ENCODE measurements at regions not wholly inside any gene's neighbourhood (a gene's known extent, or its start where the extent isn't known, plus 50 kb on each side); places are given as distances from the start of the nearest gene placed in this dataset.
"Not testable (repeated sequence)": the region's sequence is repeated elsewhere in the genome, so short reads cannot be mapped to it uniquely, and the experiment has no call there.

DNA sequence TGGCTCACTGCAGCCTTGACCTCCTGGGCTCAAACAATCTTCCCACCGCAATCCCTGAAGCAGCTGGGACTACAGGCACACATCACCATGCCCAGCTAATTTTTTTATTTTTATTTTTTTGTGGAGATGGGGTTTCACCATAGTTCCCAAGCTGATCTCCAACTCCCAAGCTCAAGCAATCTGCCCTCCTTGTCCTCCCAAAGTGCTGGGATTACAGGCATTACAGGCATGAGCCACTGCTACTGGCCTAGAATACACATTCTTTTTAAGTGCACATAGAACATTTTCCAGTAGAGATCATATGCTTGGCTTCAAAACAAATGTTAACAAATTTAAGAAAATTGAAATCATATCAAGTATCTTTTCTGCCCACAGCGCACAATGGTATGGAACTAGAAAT, 176.8 kb upstream of the MARCKS start:
- no peak overlapping the region for H3K4me3 ChIP-seq (replicated peaks in 1 of 2; ENCODE audit: low read depth in 2 of 2, low read length in 2 of 2)

DNA sequence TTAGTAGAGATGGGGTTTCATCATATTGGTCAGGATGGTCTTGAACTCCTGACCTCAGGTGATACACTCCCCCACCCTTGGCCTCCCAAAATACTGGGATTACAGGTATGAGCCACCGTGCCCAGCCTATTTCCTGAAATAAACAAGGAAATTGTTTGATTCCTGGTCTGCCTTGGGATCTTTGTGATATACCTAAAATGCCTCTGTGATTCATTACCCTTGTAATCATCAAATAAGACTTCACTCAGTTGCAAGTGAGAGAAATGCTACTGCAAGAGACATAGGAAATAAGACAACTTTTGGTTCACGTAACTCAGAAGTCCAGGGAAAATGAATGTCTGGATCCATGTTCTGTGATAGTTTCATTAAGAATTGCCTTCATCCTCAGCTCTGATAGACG, 173.2 kb upstream of the MARCKS start:
- DNase-seq (ENCODE audit: low read depth in 2 of 2) = no peak
- TF ChIP-seq, protein P1, sequence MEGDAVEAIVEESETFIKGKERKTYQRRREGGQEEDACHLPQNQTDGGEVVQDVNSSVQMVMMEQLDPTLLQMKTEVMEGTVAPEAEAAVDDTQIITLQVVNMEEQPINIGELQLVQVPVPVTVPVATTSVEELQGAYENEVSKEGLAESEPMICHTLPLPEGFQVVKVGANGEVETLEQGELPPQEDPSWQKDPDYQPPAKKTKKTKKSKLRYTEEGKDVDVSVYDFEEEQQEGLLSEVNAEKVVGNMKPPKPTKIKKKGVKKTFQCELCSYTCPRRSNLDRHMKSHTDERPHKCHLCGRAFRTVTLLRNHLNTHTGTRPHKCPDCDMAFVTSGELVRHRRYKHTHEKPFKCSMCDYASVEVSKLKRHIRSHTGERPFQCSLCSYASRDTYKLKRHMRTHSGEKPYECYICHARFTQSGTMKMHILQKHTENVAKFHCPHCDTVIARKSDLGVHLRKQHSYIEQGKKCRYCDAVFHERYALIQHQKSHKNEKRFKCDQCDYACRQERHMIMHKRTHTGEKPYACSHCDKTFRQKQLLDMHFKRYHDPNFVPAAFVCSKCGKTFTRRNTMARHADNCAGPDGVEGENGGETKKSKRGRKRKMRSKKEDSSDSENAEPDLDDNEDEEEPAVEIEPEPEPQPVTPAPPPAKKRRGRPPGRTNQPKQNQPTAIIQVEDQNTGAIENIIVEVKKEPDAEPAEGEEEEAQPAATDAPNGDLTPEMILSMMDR (IDR thresholded peaks at IDR 0.05; ENCODE audit: low read depth, low read length) = no peak

More for the DNA sequence above, 176.8 kb upstream of the MARCKS start:
- TF ChIP-seq, protein P1 (IDR thresholded peaks at IDR 0.05; ENCODE audit: low read depth, low read length) = no peak
- DNase-seq (ENCODE audit: low read depth in 2 of 2) = no peak

DNA sequence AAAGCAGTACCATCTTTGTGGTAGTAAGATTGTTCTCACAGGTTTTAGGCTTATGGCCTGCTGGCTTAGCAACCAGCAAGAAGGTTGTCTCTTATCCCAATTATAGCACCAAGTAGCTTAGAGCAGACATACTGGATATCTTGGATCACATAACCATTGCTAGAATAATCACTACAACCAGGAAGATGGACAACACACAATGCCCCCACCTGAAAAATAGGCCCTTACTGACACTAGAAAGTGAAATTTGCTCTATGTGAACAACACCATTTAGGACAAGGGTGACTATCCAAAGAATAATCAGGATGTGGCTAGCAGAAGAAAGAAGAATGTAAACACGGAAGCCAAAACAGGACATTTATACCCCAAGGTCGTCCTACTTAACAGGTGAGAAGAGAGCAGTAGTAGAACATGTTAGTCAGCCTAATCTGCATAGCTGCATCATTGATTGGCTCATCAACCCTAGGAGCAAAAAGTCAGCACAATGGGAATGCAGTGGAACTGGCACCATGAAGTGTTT, 172.7 kb upstream of the MARCKS start:
- TF ChIP-seq, protein P1 (IDR thresholded peaks at IDR 0.05; ENCODE audit: low read depth, low read length) = no peak
- no peak overlapping the region for H3K4me3 ChIP-seq (replicated peaks in 1 of 2; ENCODE audit: low read depth in 2 of 2, low read length in 2 of 2)
- DNase-seq (ENCODE audit: low read depth in 2 of 2) = no peak

More for the DNA sequence above, 173.2 kb upstream of the MARCKS start:
- H3K4me3 ChIP-seq (replicated peaks in 1 of 2; ENCODE audit: low read depth in 2 of 2, low read length in 2 of 2) = no peak overlapping the region

DNA sequence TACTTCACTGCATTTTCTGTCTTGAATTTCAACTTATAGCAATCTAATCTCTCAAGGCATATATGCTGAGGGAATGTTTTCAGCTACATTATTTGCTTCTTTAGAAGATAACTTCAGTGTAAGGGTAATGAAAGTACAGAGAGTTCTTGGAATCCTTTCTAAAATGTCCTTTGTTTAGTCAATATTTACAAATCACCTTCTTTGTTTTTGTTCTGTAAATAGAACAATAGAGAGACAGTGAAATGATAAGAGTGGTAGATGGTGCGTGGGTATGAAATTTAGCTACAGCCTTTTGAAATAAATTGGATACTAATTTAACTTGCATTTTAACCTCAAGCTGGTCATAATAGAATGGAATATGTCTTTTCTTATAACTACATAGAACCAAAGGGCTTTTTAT, 171.1 kb upstream of the MARCKS start:
- no peak overlapping the region for H3K4me3 ChIP-seq (replicated peaks in 1 of 2; ENCODE audit: low read depth in 2 of 2, low read length in 2 of 2)
- TF ChIP-seq, protein P1 (IDR thresholded peaks at IDR 0.05; ENCODE audit: low read depth, low read length) = no peak
- DNase-seq (ENCODE audit: low read depth in 2 of 2) = no peak

DNA sequence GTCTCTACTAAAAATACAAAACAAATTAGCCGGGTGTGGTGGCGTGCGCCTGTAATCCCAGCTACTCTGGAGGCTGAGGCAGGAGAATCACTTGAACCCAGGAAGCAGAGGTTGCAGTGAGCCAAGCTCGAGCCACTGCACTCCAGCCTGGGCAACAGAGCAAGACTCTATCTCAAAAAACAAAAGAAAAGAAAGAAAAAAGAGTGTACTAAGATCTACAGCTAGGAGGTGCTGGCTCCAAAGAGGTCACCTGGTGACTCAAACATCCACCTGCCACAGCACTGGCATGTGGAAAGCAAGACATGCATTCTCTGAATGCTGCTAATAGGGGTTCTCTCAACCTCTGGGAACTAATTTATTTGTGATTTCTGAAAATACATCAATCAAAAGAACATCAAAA, 167.5 kb upstream of the MARCKS start:
- not testable (repeated sequence) for H3K4me3 ChIP-seq (replicated peaks in 1 of 2; ENCODE audit: low read depth in 2 of 2, low read length in 2 of 2); DNase-seq (ENCODE audit: low read depth in 2 of 2)

DNA sequence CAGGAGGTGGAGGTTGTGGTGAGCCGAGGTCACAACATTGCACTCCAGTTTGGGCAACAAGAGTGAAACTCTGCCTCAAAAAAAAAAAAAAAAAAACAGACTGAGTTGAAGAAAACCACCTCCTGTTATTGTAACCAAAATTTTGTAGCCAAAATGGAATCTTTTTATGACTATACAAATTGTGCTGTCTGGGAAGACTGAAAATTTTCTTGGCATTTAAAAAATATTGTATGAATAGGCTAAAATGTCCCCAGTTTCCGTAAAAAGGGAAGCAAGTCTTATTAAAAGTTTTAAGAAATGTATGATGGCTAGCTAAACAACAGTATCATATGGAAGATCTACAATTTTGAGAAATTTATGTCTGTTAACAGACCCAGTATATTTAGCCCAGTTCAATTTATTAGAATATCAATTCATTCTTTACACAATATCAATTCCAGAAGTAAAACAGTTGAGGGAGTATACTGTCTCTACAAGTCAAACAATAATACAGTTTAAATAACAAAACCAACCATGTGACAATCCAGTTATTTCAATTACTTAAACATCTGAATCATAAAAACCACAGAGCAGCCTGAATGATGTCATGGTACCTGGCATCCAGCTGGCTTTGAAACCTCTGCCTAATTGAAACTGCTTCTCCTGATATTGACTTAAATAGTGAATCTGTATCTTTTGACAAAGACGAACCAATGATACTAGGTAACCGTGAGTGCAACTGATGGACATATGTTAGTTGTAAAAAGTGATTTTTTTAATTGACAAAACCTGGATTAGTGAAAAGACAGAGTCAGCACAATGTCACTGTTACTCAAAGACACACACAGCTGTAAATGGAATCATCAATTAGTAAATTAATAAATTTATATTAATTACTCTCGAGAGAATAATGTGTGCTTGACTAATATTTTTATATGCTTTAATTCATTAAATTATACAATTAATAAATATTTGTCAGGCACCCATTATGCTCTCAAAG, 166.6 kb upstream of the MARCKS start:
- DNase-seq (ENCODE audit: low read depth in 2 of 2) = peak; percentile 76 to 93
- TF ChIP-seq, protein P1 (IDR thresholded peaks at IDR 0.05; ENCODE audit: low read depth, low read length) = no peak
- no peak overlapping the region for H3K4me3 ChIP-seq (replicated peaks in 1 of 2; ENCODE audit: low read depth in 2 of 2, low read length in 2 of 2)

DNA sequence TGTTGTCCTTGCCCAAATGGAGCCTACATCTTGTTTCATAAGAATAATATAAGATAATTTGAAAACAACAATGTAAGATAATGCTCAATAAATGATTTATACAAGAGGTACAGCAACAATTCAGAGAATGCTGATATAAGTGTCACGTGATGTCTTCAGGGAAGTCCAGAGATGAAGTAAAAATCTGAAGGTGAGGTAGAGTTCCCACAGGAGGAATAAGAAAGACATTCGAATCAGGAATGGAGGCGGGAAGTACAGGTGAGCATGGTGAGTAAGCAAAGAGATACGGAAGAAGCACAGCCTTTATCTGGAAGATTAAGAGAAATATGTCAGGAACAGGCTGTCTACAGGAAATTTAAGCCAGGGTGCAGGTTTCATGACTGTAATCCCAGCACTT, 165.9 kb upstream of the MARCKS start:
- DNase-seq (ENCODE audit: low read depth in 2 of 2) = no peak
- H3K4me3 ChIP-seq (replicated peaks in 1 of 2; ENCODE audit: low read depth in 2 of 2, low read length in 2 of 2) = no peak overlapping the region
- TF ChIP-seq, protein P1 (IDR thresholded peaks at IDR 0.05; ENCODE audit: low read depth, low read length) = no peak

All from cardiac fibroblast (primary cell).